ENCODE measurements at regions not wholly inside any gene's neighbourhood (a gene's known extent, or its start where the extent isn't known, plus 50 kb on each side); places are given as distances from the start of the nearest gene placed in this dataset.

- TF ChIP-seq CTCF (conservative IDR thresholded peaks at IDR 0.05; ENCODE audit: low read length) (no peak), EZH2phosphoT487 (IDR thresholded peaks at IDR 0.05; ENCODE audit: borderline replicate concordance, low read depth, low read length) (no peak)
- ChIA-PET POLR2A (no interaction called here), CTCF (ENCODE audit: unreplicated experiment) (no interaction called here)
- Histone ChIP-seq H3K36me3 (ENCODE audit: insufficient read depth, low read length) (no peaks in the 10 kb centered on the region), H2AFZ (ENCODE audit: low read length) (no peak overlapping the region), H3K4me3 (ENCODE audit: low read depth, low read length, poor library complexity, severe bottlenecking) (no peak overlapping the region), H3K9me2 (ENCODE audit: insufficient read depth, low read length) (no peaks in the 10 kb centered on the region), H4K20me1 (ENCODE audit: insufficient read depth, low read length) (no peaks in the 10 kb centered on the region), H3K9me3 (ENCODE audit: low read length) (no peaks in the 10 kb centered on the region), H3K79me2 (ENCODE audit: insufficient read depth, low read depth, low read length) (no peaks in the 10 kb centered on the region), H3K4me1 (ENCODE audit: insufficient read depth, low read length, poor library complexity, severe bottlenecking) (no peaks in the 10 kb centered on the region), H3K27ac (ENCODE audit: low read depth, low read length, poor library complexity, severe bottlenecking) (no peak overlapping the region), H3K4me2 (ENCODE audit: low read length) (no peak overlapping the region)
- intact Hi-C loops (cut with micrococcal nuclease; ENCODE audit: unreplicated experiment), result no loop called here
- no TSS peak for BruUV-seq (replicated peaks)
- no peak for DNase-seq (ENCODE audit: low spot score)
Observed at GRCh38 chr9:106600955-106601560, 261.9 kb upstream of the ZNF462 start.

DNA sequence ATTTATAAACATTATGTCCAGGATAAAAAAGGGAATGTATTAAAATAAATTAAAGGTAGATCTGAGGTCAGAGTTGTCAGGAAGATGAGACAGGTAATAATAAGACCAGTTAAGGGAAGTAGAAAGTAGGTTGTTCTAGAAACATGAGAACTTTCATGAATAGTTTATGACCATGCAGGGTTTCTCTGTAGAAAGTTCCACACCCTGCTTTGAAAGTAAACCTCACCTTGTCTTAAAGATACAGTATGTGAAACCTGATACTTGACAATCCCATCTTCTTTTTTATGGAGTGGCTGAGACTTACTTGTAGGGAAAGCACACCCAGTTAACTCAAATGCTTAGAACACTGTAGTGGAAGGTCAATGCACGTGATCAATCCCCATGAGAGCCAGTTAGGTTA lies 260.6 kb upstream of the ZNF462 start:
- no peaks in the 10 kb centered on the region for H3K9me2 ChIP-seq (ENCODE audit: insufficient read depth, low read length)
- CTCF ChIA-PET (ENCODE audit: unreplicated experiment), result no interaction called here
- no peak for DNase-seq (ENCODE audit: low spot score)

More for the DNA sequence above, 260.6 kb upstream of the ZNF462 start:
- H2AFZ ChIP-seq (ENCODE audit: low read length), result no peak overlapping the region
- intact Hi-C loops (cut with micrococcal nuclease; ENCODE audit: unreplicated experiment), result no loop called here
- BruUV-seq (replicated peaks), result no TSS peak
- no peak overlapping the region for H3K4me3 ChIP-seq (ENCODE audit: low read depth, low read length, poor library complexity, severe bottlenecking)
- no peaks in the 10 kb centered on the region for H3K36me3 ChIP-seq (ENCODE audit: insufficient read depth, low read length)
- POLR2A ChIA-PET, result interaction anchor here (0.6 kb wide), 1 partner anchor 763 kb away, joined by 3 read pairs; no protein-coding TSS in a partner anchor
- no peaks in the 10 kb centered on the region for H3K9me3 ChIP-seq (ENCODE audit: low read length)
- H4K20me1 ChIP-seq (ENCODE audit: insufficient read depth, low read length), result no peaks in the 10 kb centered on the region
- H3K27ac ChIP-seq (ENCODE audit: low read depth, low read length, poor library complexity, severe bottlenecking), result no peak overlapping the region
- no peak for TF ChIP-seq EZH2phosphoT487 (IDR thresholded peaks at IDR 0.05; ENCODE audit: borderline replicate concordance, low read depth, low read length)
- TF ChIP-seq CTCF (conservative IDR thresholded peaks at IDR 0.05; ENCODE audit: low read length), result no peak
- H3K4me2 ChIP-seq (ENCODE audit: low read length), result no peak overlapping the region
- no peaks in the 10 kb centered on the region for H3K4me1 ChIP-seq (ENCODE audit: insufficient read depth, low read length, poor library complexity, severe bottlenecking)
- no peaks in the 10 kb centered on the region for H3K79me2 ChIP-seq (ENCODE audit: insufficient read depth, low read depth, low read length)
